GM23248 (cell line): ENCODE measurements at regions not wholly inside any gene's neighbourhood (a gene's known extent, or its start where the extent isn't known, plus 50 kb on each side); places are given as distances from the start of the nearest gene placed in this dataset.

Experiments used
- DNase-seq: peaks from one replicate; pipeline ENCODE4 v3.0.0-alpha.2; 2015
- H2AFZ ChIP-seq: fragments of 200-600 bp; sonication (generic); 2 replicates; pipeline ENCODE4 v1.6.1; 2016; ENCODE audit warnings: antibody characterized with exemption
- H3F3A ChIP-seq: fragments of 200-600 bp; sonication (generic); 2 replicates; pipeline ENCODE4 v1.6.1; 2016; ENCODE audit warnings: mild to moderate bottlenecking, antibody characterized with exemption, mixed run types; ENCODE audit not compliant: insufficient read depth
- H3K27ac ChIP-seq: fragments of 200-600 bp; sonication (generic); 2 replicates; pipeline ENCODE4 v1.5.1; 2016; ENCODE audit warnings: mild to moderate bottlenecking
- H3K27me3 ChIP-seq: fragments of 200-600 bp; sonication (generic); replicated peaks from 2 replicates; pipeline ENCODE4 v1.6.1; 2016; ENCODE audit warnings: mild to moderate bottlenecking; ENCODE audit not compliant: insufficient read depth
- H3K36me3 ChIP-seq: fragments of 200-600 bp; sonication (generic); 2 replicates; pipeline ENCODE4 v1.6.1; 2016; ENCODE audit warnings: low read depth, mild to moderate bottlenecking
- H3K4me1 ChIP-seq: fragments of 200-600 bp; sonication (generic); 2 replicates; pipeline ENCODE4 v1.6.1; 2016; ENCODE audit warnings: mild to moderate bottlenecking; ENCODE audit not compliant: insufficient read depth
- H3K4me2 ChIP-seq: fragments of 200-600 bp; sonication (generic); one replicate; pipeline ENCODE4 v1.6.1; 2016; ENCODE audit warnings: mild to moderate bottlenecking; ENCODE audit not compliant: unreplicated experiment
- H3K4me3 ChIP-seq: fragments of 200-600 bp; sonication (generic); 2 replicates; pipeline ENCODE4 v1.5.1; 2016; ENCODE audit warnings: mild to moderate bottlenecking
- H3K79me2 ChIP-seq: fragments of 200-600 bp; sonication (generic); 2 replicates; pipeline ENCODE4 v1.6.1; 2016; ENCODE audit warnings: mild to moderate bottlenecking; ENCODE audit not compliant: insufficient read depth
- H3K9ac ChIP-seq: fragments of 200-600 bp; sonication (generic); 2 replicates; pipeline ENCODE4 v1.6.1; 2016; ENCODE audit warnings: mild to moderate bottlenecking
- H3K9me2 ChIP-seq: fragments of 200-600 bp; sonication (generic); 2 replicates; pipeline ENCODE4 v1.6.1; 2016; ENCODE audit warnings: mixed run types, mild to moderate bottlenecking, moderate library complexity; ENCODE audit not compliant: insufficient read depth
- H3K9me3 ChIP-seq: fragments of 200-600 bp; sonication (generic); one replicate; pipeline ENCODE4 v1.6.1; 2017; ENCODE audit warnings: low read depth
- H4K20me1 ChIP-seq: fragments of 200-600 bp; sonication (generic); 2 replicates; pipeline ENCODE4 v1.6.0; 2016; ENCODE audit not compliant: insufficient read depth
- EZH2 ChIP-seq: fragments of 200-600 bp; sonication (generic); IDR thresholded peaks from 2 replicates; pipeline ENCODE4 v1.6.1; 2018; ENCODE audit warnings: antibody characterized with exemption, mild to moderate bottlenecking; ENCODE audit not compliant: insufficient read depth, poor library complexity, severe bottlenecking
- EZH2phosphoT487 ChIP-seq: fragments of 200-600 bp; sonication (generic); IDR thresholded peaks from 2 replicates; pipeline ENCODE4 v1.6.1; 2018; ENCODE audit warnings: antibody characterized with exemption, moderate library complexity, mild to moderate bottlenecking, low read depth; ENCODE audit not compliant: insufficient read depth
- WGBS, 2 experiments: methylation state at CpG; one replicate each; pipeline ENCODE4 v1.1.6; 2015 to 2017; ENCODE audit warnings: low lambda C conversion rate in 2 of 2, low coverage in 1 of 2; ENCODE audit errors: missing lambda C conversion rate in 2 of 2; 5-methylcytosine and 5-hydroxymethylcytosine counted together
- in situ Hi-C: fragments of 300-500 bp; cut with MboI; formaldehyde crosslinking; loops from 2 replicates; pipeline ENCODE4 v1.15.0; 2020

DNA sequence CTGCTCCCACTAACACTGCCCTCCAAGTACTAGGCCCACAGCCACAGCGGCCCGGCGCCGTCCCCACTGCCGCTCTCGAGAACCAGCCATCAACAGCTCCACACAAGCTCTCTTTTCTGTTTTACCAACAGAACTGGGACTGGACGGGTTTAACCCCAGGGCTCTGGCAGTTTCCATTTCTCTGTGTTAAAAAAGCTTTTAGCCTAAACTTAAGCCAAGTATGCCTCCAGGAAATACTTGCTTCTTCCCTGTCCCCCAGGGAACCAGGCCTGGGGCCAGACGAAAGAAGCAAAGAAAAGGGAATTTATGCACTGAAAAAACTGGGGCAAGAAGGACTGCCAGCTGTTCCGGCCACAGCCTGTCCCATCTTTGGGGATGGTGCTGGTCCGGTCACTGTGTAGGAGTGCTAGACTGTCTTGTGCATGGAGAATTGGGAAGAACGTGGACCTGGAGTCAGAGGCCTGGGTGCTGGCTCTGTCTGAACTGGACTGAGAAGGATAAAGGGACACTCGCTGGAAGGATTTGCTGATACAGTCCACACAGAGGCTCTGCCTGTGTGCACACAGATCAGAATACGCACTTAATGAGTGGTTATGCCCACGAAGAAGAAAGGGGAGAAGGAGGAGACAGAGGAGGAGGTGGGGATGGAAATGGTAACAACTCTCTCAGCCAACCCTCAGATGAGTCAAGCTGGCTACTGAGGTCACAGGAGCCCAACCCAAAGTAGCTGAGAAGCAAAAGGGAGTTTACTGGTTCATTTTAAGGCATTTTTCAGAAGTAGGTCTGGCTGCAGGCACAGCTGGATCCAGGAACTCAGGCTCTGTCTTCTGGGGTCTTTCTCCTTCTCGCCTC lies 254.4 kb upstream of the PMEPA1 start:
- H3K79me2 ChIP-seq, result no peaks in the 10 kb centered on the region
- peaks cover 8% of the 10 kb centered on the region; the same call in 1 of the 2 replicates for H3F3A ChIP-seq
- no peaks in the 10 kb centered on the region for H4K20me1 ChIP-seq
- no peak overlapping the region for H3K9ac ChIP-seq
- no peaks in the 10 kb centered on the region for H3K9me2 ChIP-seq
- H3K4me1 ChIP-seq, result peaks cover 7% of the 10 kb centered on the region; the same call in 1 of the 2 replicates
- no peak overlapping the region for H3K4me2 ChIP-seq
- peak; percentile 73 for DNase-seq
- TF ChIP-seq EZH2 (no peak), EZH2phosphoT487 (no peak)
- 57 to 65% methylated on average over 15 of the region's 15 CpGs for WGBS, 2 experiments
- peak overlapping the region; percentile 34; the same call in 1 of the 2 replicates for H2AFZ ChIP-seq
- no peak overlapping the region for H3K27ac ChIP-seq
- H3K27me3 ChIP-seq, result no peaks in the 10 kb centered on the region
- no peak overlapping the region for H3K4me3 ChIP-seq
- no peaks in the 10 kb centered on the region for H3K9me3 ChIP-seq
- in situ Hi-C loops, result no loop called here
- no peaks in the 10 kb centered on the region for H3K36me3 ChIP-seq

DNA sequence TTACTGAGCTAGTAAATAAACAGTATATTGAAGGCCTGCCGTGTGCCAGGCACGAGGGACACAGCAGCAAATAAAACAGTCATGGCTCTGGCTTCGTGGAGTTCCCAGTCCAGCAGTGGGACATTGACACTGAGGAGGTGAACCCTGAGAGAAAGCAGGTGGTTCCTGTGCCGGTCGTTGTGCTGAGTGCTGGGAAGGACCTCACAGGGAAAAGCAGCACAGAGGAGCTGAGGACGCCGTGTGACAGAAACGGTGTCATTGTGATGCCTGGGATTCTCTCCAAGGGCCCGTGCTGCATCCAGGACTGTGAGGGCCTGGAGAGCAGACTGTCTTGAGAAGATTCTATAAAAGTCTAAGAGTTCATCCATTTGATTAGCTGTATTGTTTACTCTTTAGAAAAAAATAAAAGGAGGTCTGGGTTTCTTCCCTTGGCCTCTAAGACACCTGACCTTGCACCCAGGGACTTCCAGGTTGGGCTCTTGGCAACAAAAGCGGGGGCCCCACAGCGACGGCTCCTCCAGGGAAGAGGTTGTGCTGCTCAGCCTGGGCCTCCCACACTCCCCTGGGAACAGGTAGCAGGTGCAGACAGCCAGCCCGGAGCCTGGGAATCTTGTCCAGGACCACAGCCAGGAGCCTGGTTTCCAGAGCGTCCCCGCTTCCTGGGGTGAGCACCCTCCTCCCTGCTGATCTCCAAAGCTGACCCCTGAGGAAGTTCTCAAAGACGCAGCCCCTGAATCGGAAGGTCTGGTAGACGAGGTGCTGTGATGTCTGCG lies 251.2 kb upstream of the PMEPA1 start:
- no peak overlapping the region for H3K4me2 ChIP-seq
- no peaks in the 10 kb centered on the region for H3K79me2 ChIP-seq
- WGBS, 2 experiments, result 74 to 75% methylated on average over 19 of the region's 19 CpGs
- DNase-seq, result no peak
- no peaks in the 10 kb centered on the region for H4K20me1 ChIP-seq
- no peak overlapping the region for H3K27ac ChIP-seq
- no peak overlapping the region for H2AFZ ChIP-seq
- H3F3A ChIP-seq, result peaks cover 8% of the 10 kb centered on the region; the same call in 1 of the 2 replicates
- H3K9ac ChIP-seq, result no peak overlapping the region
- TF ChIP-seq EZH2phosphoT487, result no peak
- TF ChIP-seq EZH2, result no peak
- in situ Hi-C loops, result no loop called here
- no peaks in the 10 kb centered on the region for H3K27me3 ChIP-seq
- H3K4me3 ChIP-seq, result no peak overlapping the region
- H3K36me3 ChIP-seq, result no peaks in the 10 kb centered on the region
- H3K9me2 ChIP-seq, result no peaks in the 10 kb centered on the region
- H3K4me1 ChIP-seq, result peaks cover 13% of the 10 kb centered on the region; the same call in 1 of the 2 replicates
- H3K9me3 ChIP-seq, result no peaks in the 10 kb centered on the region

- no peak for TF ChIP-seq EZH2
- H3F3A ChIP-seq, result peaks cover 4% of the 10 kb centered on the region; the same call in 1 of the 2 replicates
- H4K20me1 ChIP-seq, result no peaks in the 10 kb centered on the region
- no peak overlapping the region for H3K9ac ChIP-seq
- WGBS, 2 experiments, result 81 to 84% methylated on average over 4 of the region's 4 CpGs
- H3K4me3 ChIP-seq, result no peak overlapping the region
- H3K27me3 ChIP-seq, result no peaks in the 10 kb centered on the region
- DNase-seq, result peak; percentile 17
- no peaks in the 10 kb centered on the region for H3K9me3 ChIP-seq
- H3K79me2 ChIP-seq, result no peaks in the 10 kb centered on the region
- no peak overlapping the region for H3K27ac ChIP-seq
- H3K36me3 ChIP-seq, result no peaks in the 10 kb centered on the region
- no peak overlapping the region for H2AFZ ChIP-seq
- peaks cover 10% of the 10 kb centered on the region; the same call in 1 of the 2 replicates for H3K4me1 ChIP-seq
- H3K9me2 ChIP-seq, result no peaks in the 10 kb centered on the region
- H3K4me2 ChIP-seq, result no peak overlapping the region
- in situ Hi-C loops, result no loop called here
Observed at GRCh38 chr20:57959589-57959988, 249.8 kb upstream of the PMEPA1 start.

DNA sequence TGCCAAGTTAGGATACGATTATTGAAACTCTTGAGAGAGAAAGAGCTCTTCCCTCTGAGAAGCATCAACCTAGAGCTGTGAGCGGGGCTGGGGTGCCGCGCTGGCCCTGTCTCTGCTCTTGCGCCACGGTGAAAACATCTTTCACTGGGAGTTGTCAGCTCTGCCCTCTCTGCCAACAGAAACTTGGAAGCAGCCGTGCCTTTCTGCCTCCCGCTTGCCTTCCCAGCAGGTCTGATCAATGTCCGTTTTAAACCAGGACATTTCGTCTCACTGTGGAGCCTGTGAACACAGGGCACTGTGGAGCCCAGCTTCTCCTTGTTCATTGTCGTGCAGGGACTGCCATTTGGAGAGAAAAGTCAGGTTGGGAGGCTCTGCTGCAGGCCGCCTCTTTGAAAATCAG lies 249.2 kb upstream of the PMEPA1 start:
- 48 to 49% methylated on average over 12 of the region's 12 CpGs for WGBS, 2 experiments
- Histone ChIP-seq H3K4me1 (0 out of 2 replicates have a peak, but pooled peaks cover 5% of the 10 kb centered on the region), H3K9me2 (no peaks in the 10 kb centered on the region), H4K20me1 (no peaks in the 10 kb centered on the region), H2AFZ (no peak overlapping the region), H3K9ac (no peak overlapping the region), H3K27ac (no peak overlapping the region), H3K27me3 (no peaks in the 10 kb centered on the region), H3K9me3 (no peaks in the 10 kb centered on the region), H3F3A (no peaks in the 10 kb centered on the region), H3K79me2 (no peaks in the 10 kb centered on the region), H3K4me3 (no peak overlapping the region), H3K4me2 (no peak overlapping the region), H3K36me3 (no peaks in the 10 kb centered on the region)
- no peak for TF ChIP-seq EZH2
- no peak for TF ChIP-seq EZH2phosphoT487
- in situ Hi-C loops, result no loop called here
- peak; percentile 38 for DNase-seq
